Astrocyte (in vitro differentiated cells and primary cell): ENCODE measurements at regions not wholly inside any gene's neighbourhood (a gene's known extent, or its start where the extent isn't known, plus 50 kb on each side); places are given as distances from the start of the nearest gene placed in this dataset.

ENCODE experiments used
- EZH2 ChIP-seq: IDR thresholded peaks from 2 replicates; pipeline ENCODE4 v1.6.1; 2012; ENCODE audit warnings: mild to moderate bottlenecking, low read length, inconsistent platforms; ENCODE audit not compliant: insufficient read depth
- TF ChIP-seq, protein P1 (sequence below): IDR thresholded peaks from 2 replicates; pipeline ENCODE4 v1.5.1; 2011; ENCODE audit warnings: low read depth, mild to moderate bottlenecking, inconsistent platforms, low read length, moderate library complexity; ENCODE audit not compliant: insufficient read depth

DNA sequence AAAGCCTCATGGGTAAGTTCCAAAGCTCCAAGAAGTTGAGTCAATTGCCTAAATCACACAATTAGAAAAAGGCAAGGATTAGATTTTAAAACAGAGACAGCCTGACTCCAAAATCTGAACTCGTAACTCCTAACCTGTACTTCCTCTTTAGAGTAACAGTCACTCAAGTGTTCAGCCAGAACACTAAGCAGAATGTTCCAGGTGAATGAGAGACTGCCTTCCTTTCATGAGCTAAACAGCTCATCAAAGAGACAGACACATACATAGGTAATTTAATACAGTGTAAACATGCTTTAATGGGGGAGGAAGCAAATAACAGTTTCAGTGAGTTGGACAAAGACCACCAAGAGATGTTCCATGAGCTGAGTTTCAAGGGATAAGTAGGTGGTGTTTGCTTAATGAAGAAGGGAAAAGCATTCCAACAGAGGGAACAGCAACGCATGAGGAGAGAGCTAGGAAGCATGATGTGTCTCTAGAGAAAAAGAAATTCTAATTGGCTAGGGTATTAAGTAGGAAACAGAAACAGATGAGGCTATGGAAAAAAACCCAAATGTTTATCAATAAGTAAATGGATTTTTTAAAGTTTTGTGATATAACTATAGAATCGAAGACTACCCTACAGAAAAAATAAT lies 403.9 kb downstream of the MED13L start:
- TF ChIP-seq, protein P1, sequence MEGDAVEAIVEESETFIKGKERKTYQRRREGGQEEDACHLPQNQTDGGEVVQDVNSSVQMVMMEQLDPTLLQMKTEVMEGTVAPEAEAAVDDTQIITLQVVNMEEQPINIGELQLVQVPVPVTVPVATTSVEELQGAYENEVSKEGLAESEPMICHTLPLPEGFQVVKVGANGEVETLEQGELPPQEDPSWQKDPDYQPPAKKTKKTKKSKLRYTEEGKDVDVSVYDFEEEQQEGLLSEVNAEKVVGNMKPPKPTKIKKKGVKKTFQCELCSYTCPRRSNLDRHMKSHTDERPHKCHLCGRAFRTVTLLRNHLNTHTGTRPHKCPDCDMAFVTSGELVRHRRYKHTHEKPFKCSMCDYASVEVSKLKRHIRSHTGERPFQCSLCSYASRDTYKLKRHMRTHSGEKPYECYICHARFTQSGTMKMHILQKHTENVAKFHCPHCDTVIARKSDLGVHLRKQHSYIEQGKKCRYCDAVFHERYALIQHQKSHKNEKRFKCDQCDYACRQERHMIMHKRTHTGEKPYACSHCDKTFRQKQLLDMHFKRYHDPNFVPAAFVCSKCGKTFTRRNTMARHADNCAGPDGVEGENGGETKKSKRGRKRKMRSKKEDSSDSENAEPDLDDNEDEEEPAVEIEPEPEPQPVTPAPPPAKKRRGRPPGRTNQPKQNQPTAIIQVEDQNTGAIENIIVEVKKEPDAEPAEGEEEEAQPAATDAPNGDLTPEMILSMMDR = no peak
- no peak for TF ChIP-seq EZH2
